ENCODE measurements at regions not wholly inside any gene's neighbourhood (a gene's known extent, or its start where the extent isn't known, plus 50 kb on each side); places are given as distances from the start of the nearest gene placed in this dataset.

DNA sequence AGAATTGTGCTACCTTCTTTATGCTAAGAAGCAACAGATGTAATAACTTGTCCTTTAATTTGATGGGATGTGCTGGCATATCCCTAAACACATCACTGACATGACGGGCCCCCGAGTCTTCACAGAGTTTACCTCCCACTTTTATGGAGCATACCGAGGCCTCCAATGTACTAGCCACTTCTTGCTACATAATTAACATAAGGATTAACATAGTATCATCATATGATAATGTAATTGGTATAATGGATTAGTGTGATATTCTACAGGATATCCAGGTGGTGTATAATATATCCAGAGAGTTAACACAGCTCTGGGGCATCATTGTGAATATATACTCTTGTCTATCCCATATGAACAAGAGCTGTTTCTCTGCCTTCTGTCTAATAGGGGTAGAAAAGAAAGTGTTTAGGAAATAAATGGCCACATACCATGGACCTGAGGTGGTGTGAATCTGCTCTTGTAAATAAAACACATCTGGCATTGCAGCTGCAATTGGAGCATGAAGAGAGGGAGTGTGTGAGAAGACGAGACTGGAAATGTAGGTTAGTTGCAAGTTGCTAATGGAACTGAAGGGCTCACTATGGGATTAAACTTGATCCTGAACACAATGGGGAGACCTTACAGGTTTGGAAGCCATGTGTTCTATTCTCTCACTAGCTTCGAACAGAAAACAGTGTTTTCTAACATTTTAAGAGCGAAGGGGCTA is 102.3 kb downstream of the IYD start (continued):
- no peak for TF ChIP-seq ZNF747 (CRISPR knock-in tag; IDR thresholded peaks at IDR 0.05; ENCODE audit: borderline replicate concordance)
- TF ChIP-seq TAF15 (IDR thresholded peaks at IDR 0.05; ENCODE audit: low read depth, low read length, poor library complexity, severe bottlenecking) = no peak

DNA sequence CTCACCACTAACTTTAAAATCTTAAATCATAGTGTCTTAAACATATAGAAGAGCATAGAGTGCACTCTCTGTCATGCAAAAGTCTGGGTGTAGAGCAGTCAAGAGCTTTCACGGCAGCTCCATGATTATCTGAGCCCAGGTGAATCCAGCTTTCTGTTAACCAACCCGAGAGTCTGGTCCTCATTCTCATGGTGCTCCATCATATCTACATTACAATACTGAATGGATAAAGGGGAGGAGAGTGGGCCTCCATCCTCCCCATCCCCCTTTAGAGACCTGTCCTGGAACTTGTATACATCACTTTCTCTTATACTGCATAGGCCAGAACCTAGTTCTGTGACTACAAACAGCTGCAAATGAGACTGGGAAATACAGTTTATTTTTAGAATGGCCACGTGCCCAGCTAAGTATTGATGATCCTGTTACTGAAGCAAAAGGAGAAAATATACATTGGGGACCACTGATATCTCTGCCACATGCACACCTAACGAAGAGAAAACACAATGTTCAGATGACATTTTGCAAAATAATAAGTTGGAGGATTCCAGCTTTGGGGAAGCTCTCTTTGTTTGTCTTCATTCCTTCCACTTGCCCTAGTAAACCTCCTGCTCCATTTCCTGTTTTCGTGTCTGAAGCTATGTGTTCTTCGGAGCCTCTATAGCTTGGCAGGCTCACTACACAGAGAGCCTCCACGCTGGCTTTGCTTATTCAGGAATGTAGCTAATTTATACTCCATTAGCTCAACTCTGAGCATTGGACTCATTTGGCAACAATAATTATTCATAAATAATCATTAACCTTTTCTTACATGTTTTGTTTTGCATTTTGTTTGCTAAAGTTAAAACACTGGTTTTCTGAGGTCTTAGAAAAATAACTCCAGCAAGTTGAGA is 110.1 kb downstream of the IYD start:
- H3K79me2 ChIP-seq (ENCODE audit: insufficient read depth, low read length) = no peaks in the 10 kb centered on the region
- H4K20me1 ChIP-seq (ENCODE audit: insufficient read depth, low read length) = no peaks in the 10 kb centered on the region
- ChIA-PET CTCF (ENCODE audit: low intra/inter-chr PET ratio, low total read pairs) (no interaction called here), POLR2A (no interaction called here)
- intact Hi-C loops (cut with micrococcal nuclease; ENCODE audit: unreplicated experiment) (no loop called here), in situ Hi-C loops (cut with HindIII; ENCODE audit: extremely low pct_ligation_motif_present, low pct_unique_long_range_greater_than_20kb) (no loop called here)
- 4% methylated on average over 7 of the region's 7 CpGs for WGBS (ENCODE audit: low lambda C conversion rate)
- no TSS peak for BruUV-seq (replicated peaks)
- no peaks in the 10 kb centered on the region for H3K9me3 ChIP-seq (ENCODE audit: low read length)
- H3K27me3 ChIP-seq (ENCODE audit: control insufficient read depth in 1 of 2, insufficient read depth in 2 of 2, low read length in 2 of 2) = peaks cover 0 to 3% of the 10 kb centered on the region in 2 experiments; a peak in 1 of 5 replicates
- FAIRE-seq = no peak
- no peak overlapping the region for H3K27ac ChIP-seq (ENCODE audit: extremely low read length, insufficient read depth, low read length)
- DNase-seq (ENCODE audit: low spot score) = no peak
- no peak overlapping the region for H3K9ac ChIP-seq (ENCODE audit: insufficient read depth, low read depth, low read length)
- no peaks in the 10 kb centered on the region for H3K36me3 ChIP-seq (replicated peaks in 1 of 2; ENCODE audit: control insufficient read depth in 1 of 2, insufficient read depth in 2 of 2, low read length in 2 of 2)
- no peaks in the 10 kb centered on the region for H3K4me1 ChIP-seq (ENCODE audit: insufficient read depth, low read length)
- H3K4me2 ChIP-seq (ENCODE audit: low read depth, low read length) = no peak overlapping the region
- no peak overlapping the region for H3K4me3 ChIP-seq (replicated peaks in 1 of 3; ENCODE audit: insufficient read depth in 1 of 3, low read depth in 2 of 3, low read length in 3 of 3)
- ATAC-seq = no peak
- H2AFZ ChIP-seq (ENCODE audit: low read length) = no peak overlapping the region
- TF ChIP-seq KAT2B (IDR thresholded peaks at IDR 0.05; ENCODE audit: borderline replicate concordance, low read depth, low read length) (no peak), HCFC1 (IDR thresholded peaks at IDR 0.05; ENCODE audit: low read depth, low read length) (no peak), HNF4G (IDR thresholded peaks at IDR 0.05; ENCODE audit: borderline replicate concordance, low read depth, low read length) (no peak), HNF4G (CRISPR knock-in tag; IDR thresholded peaks at IDR 0.05; ENCODE audit: borderline replicate concordance, low read depth) (no peak), ZNF83 (CRISPR knock-in tag; IDR thresholded peaks at IDR 0.05; ENCODE audit: borderline replicate concordance) (no peak), HNRNPK (IDR thresholded peaks at IDR 0.05; ENCODE audit: low read depth, low read length, poor library complexity, severe bottlenecking) (no peak), ZNF841 (CRISPR knock-in tag; IDR thresholded peaks at IDR 0.05; ENCODE audit: borderline replicate concordance) (no peak), HOXA3 (CRISPR knock-in tag; IDR thresholded peaks at IDR 0.05) (no peak), ZNF562 (CRISPR knock-in tag; IDR thresholded peaks at IDR 0.05; ENCODE audit: borderline replicate concordance) (no peak), BCL6 (CRISPR knock-in tag; IDR thresholded peaks at IDR 0.05) (no peak), ZMYM2 (CRISPR knock-in tag; IDR thresholded peaks at IDR 0.05) (no peak), JUNB (CRISPR knock-in tag; IDR thresholded peaks at IDR 0.05; ENCODE audit: borderline replicate concordance) (no peak), KLF6 (CRISPR knock-in tag; IDR thresholded peaks at IDR 0.05) (no peak), RFX1 (IDR thresholded peaks at IDR 0.05) (no peak)
- TF ChIP-seq, protein P1, sequence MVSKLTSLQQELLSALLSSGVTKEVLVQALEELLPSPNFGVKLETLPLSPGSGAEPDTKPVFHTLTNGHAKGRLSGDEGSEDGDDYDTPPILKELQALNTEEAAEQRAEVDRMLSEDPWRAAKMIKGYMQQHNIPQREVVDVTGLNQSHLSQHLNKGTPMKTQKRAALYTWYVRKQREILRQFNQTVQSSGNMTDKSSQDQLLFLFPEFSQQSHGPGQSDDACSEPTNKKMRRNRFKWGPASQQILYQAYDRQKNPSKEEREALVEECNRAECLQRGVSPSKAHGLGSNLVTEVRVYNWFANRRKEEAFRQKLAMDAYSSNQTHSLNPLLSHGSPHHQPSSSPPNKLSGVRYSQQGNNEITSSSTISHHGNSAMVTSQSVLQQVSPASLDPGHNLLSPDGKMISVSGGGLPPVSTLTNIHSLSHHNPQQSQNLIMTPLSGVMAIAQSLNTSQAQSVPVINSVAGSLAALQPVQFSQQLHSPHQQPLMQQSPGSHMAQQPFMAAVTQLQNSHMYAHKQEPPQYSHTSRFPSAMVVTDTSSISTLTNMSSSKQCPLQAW (CRISPR knock-in tag; IDR thresholded peaks at IDR 0.05) = no peak
- TF ChIP-seq, protein P2, sequence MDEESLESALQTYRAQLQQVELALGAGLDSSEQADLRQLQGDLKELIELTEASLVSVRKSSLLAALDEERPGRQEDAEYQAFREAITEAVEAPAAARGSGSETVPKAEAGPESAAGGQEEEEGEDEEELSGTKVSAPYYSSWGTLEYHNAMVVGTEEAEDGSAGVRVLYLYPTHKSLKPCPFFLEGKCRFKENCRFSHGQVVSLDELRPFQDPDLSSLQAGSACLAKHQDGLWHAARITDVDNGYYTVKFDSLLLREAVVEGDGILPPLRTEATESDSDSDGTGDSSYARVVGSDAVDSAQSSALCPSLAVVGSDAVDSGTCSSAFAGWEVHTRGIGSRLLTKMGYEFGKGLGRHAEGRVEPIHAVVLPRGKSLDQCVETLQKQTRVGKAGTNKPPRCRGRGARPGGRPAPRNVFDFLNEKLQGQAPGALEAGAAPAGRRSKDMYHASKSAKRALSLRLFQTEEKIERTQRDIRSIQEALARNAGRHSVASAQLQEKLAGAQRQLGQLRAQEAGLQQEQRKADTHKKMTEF (CRISPR knock-in tag; IDR thresholded peaks at IDR 0.05) = no peak
- TF ChIP-seq, protein P3, sequence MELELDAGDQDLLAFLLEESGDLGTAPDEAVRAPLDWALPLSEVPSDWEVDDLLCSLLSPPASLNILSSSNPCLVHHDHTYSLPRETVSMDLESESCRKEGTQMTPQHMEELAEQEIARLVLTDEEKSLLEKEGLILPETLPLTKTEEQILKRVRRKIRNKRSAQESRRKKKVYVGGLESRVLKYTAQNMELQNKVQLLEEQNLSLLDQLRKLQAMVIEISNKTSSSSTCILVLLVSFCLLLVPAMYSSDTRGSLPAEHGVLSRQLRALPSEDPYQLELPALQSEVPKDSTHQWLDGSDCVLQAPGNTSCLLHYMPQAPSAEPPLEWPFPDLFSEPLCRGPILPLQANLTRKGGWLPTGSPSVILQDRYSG (CRISPR knock-in tag; IDR thresholded peaks at IDR 0.05) = no peak

Measured in HepG2 (cell line).